ENCODE measurements at regions not wholly inside any gene's neighbourhood (a gene's known extent, or its start where the extent isn't known, plus 50 kb on each side); places are given as distances from the start of the nearest gene placed in this dataset.

GRCh38 chrX:7447801-7448499 lies 300.0 kb upstream of the PUDP start:
- Histone ChIP-seq H3K4me1 (replicated peaks) (no peaks in the 10 kb centered on the region), H3K27ac (no peak overlapping the region), H3K9me3 (no peaks in the 10 kb centered on the region), H3K36me3 (no peaks in the 10 kb centered on the region), H3K27me3 (replicated peaks; ENCODE audit: insufficient read depth) (no peaks in the 10 kb centered on the region), H3K4me3 (no peak overlapping the region)
- intact Hi-C loops (cut with DNase I), result no loop called here
- 87% methylated on average over 8 of the region's 8 CpGs for WGBS
- TF ChIP-seq POLR2A (IDR thresholded peaks at IDR 0.05) (no peak), POLR2AphosphoS5 (IDR thresholded peaks at IDR 0.05) (no peak), CTCF (IDR thresholded peaks at IDR 0.05) (no peak)
- DNase-seq (ENCODE audit: low spot score), result no peak

- no peaks in the 10 kb centered on the region for H3K4me1 ChIP-seq (replicated peaks)
- no peak for TF ChIP-seq POLR2AphosphoS5 (IDR thresholded peaks at IDR 0.05)
- TF ChIP-seq CTCF (IDR thresholded peaks at IDR 0.05), result no peak
- TF ChIP-seq POLR2A (IDR thresholded peaks at IDR 0.05), result no peak
- WGBS, result 63% methylated on average over 4 of the region's 4 CpGs
- no peak for DNase-seq (ENCODE audit: low spot score)
- intact Hi-C loops (cut with DNase I), result no loop called here
- H3K4me3 ChIP-seq, result no peak overlapping the region
- H3K27me3 ChIP-seq (replicated peaks; ENCODE audit: insufficient read depth), result no peaks in the 10 kb centered on the region
- H3K9me3 ChIP-seq, result no peaks in the 10 kb centered on the region
- no peak overlapping the region for H3K27ac ChIP-seq
- H3K36me3 ChIP-seq, result no peaks in the 10 kb centered on the region
These were observed 298.9 kb upstream of the PUDP start for GRCh38 chrX:7446815-7447214.

GRCh38 chrX:7444967-7445366 lies 297.0 kb upstream of the PUDP start:
- Histone ChIP-seq H3K27me3 (replicated peaks; ENCODE audit: insufficient read depth) (no peaks in the 10 kb centered on the region), H3K27ac (no peak overlapping the region), H3K36me3 (no peaks in the 10 kb centered on the region), H3K9me3 (no peaks in the 10 kb centered on the region), H3K4me1 (replicated peaks) (no peaks in the 10 kb centered on the region), H3K4me3 (no peak overlapping the region)
- 56% methylated on average over 2 of the region's 2 CpGs for WGBS
- intact Hi-C loops (cut with DNase I), result no loop called here
- DNase-seq (ENCODE audit: low spot score), result no peak
- TF ChIP-seq CTCF (IDR thresholded peaks at IDR 0.05), result no peak
- no peak for TF ChIP-seq POLR2AphosphoS5 (IDR thresholded peaks at IDR 0.05)
- TF ChIP-seq POLR2A (IDR thresholded peaks at IDR 0.05), result no peak

- intact Hi-C loops (cut with DNase I), result no loop called here
- TF ChIP-seq POLR2A (IDR thresholded peaks at IDR 0.05), result no peak
- TF ChIP-seq CTCF (IDR thresholded peaks at IDR 0.05), result no peak
- no peak for TF ChIP-seq POLR2AphosphoS5 (IDR thresholded peaks at IDR 0.05)
- 94% methylated on average over 6 of the region's 6 CpGs for WGBS
These were observed 293.6 kb upstream of the PUDP start for GRCh38 chrX:7441586-7441985.

GRCh38 chrX:7435822-7436221 lies 287.9 kb upstream of the PUDP start:
- no peaks in the 10 kb centered on the region for H3K36me3 ChIP-seq
- H3K4me3 ChIP-seq, result no peak overlapping the region
- TF ChIP-seq CTCF (IDR thresholded peaks at IDR 0.05) (no peak), POLR2AphosphoS5 (IDR thresholded peaks at IDR 0.05) (no peak), POLR2A (IDR thresholded peaks at IDR 0.05) (no peak)
- no peaks in the 10 kb centered on the region for H3K27me3 ChIP-seq (replicated peaks; ENCODE audit: insufficient read depth)
- intact Hi-C loops (cut with DNase I), result no loop called here
- no peaks in the 10 kb centered on the region for H3K4me1 ChIP-seq (replicated peaks)
- no peak overlapping the region for H3K27ac ChIP-seq
- no peak for DNase-seq (ENCODE audit: low spot score)
- no peaks in the 10 kb centered on the region for H3K9me3 ChIP-seq
- 84% methylated on average over 2 of the region's 2 CpGs for WGBS

More at GRCh38 chrX:7441586-7441985, 293.6 kb upstream of the PUDP start:
- Histone ChIP-seq H3K4me1 (replicated peaks) (no peaks in the 10 kb centered on the region), H3K4me3 (no peak overlapping the region), H3K36me3 (no peaks in the 10 kb centered on the region), H3K9me3 (no peaks in the 10 kb centered on the region), H3K27ac (no peak overlapping the region), H3K27me3 (replicated peaks; ENCODE audit: insufficient read depth) (no peaks in the 10 kb centered on the region)
- no peak for DNase-seq (ENCODE audit: low spot score)

Data from prostate gland (tissue), 2 donors.